GM18867 (cell line): ENCODE measurements at regions not wholly inside any gene's neighbourhood (a gene's known extent, or its start where the extent isn't known, plus 50 kb on each side); places are given as distances from the start of the nearest gene placed in this dataset.
"Not testable (repeated sequence)": the region's sequence is repeated elsewhere in the genome, so short reads cannot be mapped to it uniquely, and the experiment has no call there.

Experiments
- ATAC-seq: cut with Tn5 transposase; IDR thresholded peaks from one replicate; pipeline ENCODE4 v1.9.1; 2021; ENCODE audit warnings: mild to moderate bottlenecking, moderate library complexity; ENCODE audit not compliant: unreplicated experiment

DNA sequence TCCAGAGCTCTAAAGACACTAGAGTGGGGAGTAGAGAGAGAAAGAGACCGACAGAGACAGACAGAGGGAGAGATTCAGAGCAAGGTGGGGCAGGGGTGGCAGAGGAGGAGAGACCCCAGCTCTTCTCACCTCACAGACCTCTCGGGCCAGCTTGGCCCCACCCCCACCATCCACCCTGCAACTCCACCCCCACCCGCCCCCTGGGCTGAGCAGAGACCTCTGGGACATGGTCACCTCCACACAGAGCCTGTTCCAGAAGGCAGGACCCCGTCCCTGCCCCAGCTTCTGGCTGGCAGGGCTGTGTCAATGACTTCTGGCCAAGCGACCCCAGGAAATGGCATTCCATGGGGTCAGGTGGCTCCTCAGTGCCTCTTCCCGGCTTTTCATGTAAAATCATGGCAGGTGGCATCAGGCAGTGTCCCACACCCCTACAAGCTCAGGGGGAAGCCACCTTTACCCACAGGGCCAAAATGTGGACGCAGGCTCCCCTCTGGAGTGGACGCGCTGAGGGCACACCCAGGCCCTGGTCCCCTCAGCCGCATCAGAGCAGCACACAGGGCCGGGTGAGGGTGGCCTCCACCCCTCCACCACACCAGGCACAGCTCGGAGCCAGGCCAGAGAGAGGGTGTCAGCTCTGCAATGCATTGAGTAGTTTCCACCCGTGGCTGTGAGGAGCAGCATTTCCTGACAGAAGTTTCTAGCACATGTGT lies 131.2 kb upstream of the LPCAT1 start:
- ATAC-seq = no peak

DNA sequence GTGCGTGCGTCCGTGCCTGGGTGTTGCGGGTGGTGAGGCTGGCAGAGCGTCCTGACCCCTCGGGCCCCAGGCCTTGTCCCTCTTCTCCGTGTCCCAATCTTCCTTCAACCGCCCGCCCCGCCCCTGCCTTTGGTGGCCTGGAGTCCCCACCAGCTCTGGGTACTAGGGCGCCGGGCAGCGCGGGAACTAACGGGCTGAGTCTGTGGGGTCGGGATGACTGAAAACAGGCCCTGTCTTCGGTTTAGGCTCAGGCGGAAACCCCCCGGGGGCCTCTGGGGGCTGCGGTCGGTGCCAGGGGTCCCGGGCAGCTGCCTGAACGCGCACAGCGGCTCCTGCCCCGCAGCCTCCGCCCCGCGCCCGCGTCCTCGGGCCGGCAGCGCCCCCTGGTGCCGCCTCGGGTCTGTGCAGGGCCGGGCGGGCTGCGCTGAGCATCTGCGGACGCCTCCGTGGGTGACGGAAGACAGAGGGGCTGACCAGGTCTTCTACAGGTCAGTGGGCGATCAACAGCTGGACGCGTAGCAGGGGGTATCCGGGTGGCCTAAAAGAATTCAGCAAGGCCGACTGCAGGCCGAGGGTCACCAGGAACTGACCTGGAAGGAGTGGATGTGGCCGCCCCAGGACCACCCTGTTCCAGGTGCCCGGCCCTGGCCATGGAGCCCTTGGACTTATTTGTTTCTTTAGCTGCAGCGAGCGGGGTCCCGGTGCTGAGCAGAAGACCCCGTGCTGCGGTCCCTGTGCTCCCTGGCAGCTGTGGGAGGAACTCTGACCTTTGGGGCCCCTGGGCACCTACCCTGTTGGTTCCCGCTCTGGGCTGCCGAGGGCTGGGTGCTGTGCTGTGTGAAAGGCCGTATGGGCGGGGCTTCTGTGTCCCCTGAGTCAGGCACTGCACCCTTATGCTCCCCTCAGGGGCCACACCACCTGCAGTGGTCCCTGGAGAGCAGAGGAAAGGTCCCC lies 130.2 kb upstream of the LPCAT1 start:
- ATAC-seq = peak; percentile 78

DNA sequence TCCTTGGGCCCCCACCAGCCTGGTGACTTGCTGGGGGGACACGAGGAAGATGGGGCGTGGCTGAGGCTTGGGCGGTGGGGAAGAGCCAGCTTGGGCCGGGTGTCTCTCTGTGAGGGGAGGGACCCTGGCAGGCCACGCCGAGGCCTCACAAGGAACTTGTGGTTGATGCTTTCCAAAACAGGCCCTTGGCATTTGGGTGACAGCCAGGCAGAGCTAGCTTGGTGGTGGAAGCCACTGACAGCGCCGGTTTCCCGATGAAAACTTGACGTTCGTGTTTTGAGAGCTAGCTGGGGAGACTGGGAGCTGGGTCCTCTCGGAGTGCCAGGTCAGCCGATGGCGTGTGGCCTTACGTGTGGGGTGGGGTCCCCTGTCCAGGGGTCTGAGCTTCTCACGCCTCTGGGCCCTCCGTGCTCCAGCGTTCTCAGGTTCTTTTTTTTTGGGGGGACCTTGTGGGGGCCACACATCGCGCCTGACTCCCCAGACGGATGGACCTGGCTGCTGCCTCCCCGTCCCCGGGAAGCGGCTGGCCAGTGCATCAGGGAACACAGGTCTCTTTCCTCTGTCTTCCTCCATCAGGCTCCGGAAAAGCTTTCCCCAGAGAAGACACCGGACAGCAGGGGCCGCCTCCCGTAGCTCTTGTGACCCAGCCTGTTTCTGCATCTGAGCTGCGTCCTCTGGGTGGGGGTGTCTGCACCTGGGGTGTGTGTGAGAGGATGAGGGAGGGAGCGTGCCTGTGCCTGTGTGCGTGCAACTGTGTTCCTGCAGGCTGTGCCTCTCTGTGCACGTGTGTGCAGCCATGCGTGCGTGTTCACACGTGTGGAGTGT lies 129.3 kb upstream of the LPCAT1 start:
- ATAC-seq = no peak

DNA sequence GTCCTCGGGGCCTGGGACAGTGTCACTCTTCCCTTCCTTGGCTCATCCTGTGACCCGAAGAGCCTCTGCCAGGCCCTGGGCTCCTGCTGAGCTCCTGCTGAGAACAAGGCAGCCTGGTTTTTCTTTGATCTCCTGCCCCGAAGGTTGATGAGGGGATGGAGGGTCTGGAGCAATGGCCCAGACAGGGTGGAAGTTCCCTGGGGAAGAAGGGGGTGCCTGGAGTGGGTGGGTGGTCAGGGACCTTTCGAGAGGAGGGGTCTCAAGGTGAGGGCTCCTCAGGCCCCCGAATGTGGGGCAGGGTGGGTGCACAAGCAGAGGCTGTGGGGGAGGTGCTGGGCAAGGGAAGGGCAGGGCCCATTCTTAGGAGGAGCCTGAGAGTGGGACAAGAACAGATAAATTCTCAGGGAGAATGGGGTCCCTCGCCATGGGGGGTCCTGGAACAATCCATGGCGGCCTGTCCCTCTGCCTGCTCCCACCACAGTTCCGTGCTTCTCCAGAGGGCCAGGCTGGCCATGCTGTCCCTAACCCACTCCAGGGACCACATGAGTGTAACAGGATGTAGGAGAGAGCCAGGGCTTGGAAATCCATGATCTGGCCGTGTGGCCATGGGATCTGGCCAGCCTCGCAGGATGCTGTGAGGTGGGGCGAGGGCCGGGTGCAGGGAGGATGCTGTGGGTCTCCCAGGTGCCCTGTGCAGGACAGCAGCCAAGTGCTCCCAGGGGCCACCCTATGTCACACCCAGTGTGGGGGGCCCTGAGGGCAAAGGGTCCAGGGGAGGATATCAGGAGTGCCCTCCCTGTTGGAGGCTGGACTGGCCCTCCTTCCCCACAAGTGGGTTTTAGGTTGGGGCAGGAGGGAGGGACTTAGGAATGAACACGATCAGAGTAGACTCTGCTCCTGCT lies 128.5 kb upstream of the LPCAT1 start:
- ATAC-seq = no peak

DNA sequence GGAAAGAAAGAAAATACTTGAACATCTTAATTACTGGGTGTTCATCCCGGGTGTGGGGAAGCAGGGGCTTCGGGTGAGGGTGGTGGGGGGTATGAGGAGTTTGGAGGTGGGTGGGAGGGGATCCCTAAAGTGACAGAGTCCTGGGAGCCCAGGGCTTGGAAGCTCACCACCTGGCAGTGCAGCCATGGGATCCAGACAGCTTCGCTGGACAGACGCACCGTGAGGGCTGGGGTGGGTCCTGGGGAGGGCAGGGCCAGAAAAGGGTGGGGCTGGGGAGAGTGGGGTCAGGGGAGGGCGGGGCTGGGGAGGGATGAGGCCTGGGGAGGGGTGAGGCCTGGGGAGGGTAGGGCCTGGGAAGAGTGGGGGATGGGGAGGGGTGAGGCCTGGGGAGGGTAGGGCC lies 127.5 kb upstream of the LPCAT1 start:
- ATAC-seq = no peak

DNA sequence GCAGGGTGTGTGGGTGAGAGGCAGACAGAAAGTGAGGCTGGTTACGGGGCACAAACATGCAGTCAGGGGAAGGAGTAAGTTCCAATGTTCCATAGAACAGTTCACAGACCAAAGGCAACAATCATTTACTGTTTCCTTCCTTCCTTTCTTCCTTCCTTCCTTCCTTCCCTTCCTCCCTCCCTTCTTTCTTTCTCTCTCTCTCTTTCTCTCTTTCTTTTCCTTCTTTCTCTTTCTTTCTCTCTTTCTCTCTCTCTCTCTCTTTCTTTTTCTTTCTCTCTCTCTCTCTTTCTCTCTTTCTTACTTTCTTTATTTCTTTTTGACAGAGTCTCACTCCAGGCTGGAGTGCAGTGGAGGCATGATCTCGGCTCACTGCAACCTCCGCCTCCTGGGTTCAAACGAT lies 125.8 kb upstream of the LPCAT1 start:
- no peak for ATAC-seq

DNA sequence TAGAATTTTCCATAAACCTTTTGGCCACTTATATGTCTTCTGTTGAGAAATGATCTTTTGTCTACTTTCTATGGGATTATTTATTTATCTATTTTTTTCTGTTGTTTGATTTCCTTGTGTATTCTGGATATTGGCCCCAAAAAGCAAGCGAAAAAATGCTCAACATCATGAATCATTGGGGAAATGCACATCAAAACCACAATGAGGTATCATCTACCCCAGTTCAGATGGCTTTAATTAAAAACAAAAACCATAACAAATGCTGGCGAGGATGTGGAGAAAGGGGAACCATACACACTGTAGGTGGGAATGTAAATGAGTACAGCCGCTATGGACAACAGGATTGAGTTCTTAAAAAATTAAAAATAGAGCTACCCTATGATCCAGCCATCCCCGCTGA lies 125.0 kb upstream of the LPCAT1 start:
- ATAC-seq = no peak

DNA sequence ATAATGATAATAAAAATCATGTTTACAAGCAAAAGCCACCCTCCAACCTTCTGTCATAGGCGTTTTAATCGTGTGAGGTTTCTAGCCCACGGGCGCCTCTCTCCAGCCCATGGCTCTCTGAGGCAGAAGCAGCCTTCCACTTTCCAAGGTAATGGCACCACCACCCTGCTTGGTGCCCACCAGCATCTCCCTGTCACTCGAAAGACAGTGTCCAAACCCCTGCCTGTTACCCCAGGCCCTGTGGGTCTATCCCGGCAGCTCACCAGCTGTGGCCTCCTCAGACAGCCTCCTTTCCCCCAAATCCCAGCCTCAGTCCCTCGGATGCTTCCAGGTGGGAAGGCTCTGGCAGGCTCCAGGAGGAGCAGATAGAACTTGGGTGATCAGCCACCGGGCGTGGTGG lies 123.8 kb upstream of the LPCAT1 start:
- ATAC-seq = no peak

DNA sequence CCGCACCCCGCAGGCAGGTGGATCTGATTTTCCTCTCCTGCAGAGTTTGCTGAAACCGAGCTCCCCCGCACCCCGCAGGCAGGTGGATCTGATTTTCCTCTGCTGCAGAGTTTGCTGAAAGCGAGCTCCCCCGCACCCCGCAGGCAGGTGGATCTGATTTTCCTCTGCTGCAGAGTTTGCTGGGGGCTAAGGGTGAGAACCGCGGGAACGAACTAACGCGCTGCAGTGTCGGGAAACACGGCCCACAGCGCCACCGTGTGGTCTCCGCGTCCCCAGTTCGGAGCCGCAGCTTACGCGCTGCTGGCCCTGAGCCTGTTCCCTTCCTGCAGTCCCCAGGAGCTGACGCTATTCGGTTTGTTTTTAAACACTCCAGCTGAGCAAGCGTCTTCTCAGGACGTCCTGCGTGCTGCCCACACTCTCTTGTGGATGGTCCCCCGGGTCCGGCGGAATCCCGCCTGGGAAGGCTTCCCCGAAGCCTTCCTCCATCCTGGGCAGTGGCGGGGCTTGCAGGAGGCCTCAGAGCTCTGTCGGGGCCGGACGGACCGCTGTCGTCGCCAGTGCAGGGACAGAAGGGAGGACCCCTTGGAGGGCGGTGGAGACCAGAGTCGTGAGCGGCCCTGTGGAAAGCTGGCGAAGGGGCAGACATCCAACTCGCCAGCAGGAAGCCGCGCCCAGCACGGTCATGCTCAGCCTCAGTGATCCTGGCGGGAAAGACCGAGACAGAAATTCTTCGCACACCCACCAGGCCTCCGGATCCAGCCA lies 121.2 kb upstream of the LPCAT1 start:
- peak; percentile 77 for ATAC-seq

DNA sequence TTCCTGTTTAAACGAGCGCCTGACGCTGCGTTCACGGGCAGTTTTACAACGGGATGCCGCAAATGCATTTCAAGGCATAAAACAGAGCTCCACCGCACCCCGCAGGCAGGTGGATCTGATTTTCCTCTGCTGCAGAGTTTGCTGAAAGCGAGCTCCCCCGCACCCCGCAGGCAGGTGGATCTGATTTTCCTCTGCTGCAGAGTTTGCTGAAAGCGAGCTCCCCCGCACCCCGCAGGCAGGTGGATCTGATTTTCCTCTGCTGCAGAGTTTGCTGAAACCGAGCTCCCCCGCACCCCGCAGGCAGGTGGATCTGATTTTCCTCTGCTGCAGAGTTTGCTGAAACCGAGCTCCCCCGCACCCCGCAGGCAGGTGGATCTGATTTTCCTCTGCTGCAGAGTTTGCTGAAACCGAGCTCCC lies 120.6 kb upstream of the LPCAT1 start:
- not testable (repeated sequence) for ATAC-seq

DNA sequence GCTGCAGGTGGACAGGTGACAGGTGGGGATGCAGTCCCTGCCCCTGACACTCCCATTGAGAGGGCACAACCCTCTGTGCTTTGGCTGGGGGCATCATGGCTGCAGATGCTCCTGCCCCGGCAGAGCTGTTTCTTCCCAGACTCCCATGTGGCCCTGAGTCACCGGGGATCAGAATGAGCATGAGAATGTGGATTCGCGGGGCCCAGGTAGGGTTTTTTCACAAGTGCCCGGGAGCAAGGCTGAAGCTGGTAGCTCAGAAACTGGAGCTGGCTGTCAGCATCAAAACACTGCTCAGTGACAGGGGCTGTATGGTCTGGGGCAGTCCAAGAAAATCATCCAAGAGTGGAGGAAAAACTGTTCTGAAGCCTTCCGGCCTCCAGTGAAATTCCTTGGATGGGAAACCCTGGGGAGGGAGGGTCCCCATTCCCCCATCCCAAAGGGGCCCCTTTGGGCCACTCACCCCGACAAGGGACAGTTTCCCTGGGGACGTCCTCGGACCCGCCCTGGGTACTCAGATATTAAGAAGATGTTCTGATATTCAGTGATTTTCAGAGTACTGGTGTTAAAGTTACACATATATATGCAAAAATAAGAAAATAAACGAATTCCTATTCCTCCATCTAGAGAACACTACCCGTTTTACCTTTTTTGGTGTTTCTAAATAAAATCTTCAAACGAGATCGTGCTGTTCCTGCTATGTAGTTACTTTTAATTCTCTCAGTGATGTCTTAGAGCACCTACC lies 120.1 kb upstream of the LPCAT1 start:
- ATAC-seq = no peak

DNA sequence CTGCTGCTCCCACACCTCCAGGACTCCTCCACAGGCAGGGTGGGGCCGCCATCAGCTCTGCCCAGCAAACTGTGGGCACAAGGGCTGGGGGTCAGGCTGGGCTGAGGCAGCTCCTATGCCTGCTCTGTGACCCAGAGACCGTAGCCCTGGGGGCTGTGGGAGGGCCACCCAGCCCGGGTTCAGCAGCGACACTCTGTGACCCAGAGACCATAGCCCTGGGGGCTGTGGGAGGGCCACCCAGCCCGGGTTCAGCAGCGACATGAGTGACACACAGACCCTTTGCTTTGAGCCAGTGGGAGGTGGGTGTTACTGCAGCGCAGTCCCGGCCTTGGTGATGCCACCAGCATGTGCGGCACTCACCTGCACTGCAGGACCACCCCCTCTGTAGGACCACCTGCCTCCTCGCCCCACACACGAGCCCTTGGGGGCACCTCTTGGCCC lies 118.9 kb upstream of the LPCAT1 start:
- ATAC-seq = no peak

DNA sequence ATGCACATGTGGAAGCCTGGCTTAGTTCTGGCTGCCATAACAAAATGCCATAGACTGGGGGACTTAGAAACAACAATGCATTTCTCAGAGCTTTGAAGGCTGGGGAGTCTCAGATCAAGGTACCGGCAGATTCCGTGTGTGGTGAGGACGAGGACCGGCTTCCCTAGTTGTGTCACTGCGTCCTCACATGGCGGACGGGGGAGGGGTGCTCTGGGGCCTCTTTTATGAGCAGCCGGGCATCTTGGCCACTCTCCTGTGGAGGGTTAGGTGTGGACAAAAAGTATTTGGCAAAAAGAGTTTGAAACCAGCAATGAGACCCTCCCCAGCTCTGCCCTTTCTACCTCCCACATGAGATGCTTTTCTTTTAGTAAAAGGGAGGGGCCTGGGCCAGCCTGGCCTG lies 118.5 kb upstream of the LPCAT1 start:
- ATAC-seq = no peak

DNA sequence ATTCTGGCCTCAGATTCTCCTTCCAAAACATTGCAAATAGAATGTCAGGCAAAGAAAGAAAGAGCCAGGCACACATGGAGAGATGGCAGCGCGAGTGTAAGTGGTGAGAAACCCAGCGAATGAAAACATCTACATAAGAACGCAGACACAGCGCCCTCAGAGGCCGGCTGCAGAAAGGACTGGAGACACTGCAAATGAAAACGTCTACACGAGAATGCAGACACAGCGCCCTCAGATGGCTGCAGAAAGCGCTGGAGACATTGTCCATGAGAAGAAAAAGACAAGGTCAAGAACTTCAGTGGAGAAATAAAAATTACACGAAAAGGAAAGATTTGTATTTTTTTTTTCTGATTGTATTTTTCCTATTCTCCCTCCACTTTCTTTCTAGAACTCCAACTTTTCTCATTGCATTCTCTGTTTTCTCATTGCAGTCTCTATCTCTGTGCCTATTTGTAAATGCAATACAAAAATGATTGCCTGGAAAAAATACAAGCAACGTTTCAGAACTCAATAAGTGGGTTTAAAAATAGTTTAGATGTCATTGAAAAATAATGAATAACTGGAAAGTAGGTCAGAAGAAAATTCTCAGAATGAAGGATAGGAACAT lies 117.9 kb upstream of the LPCAT1 start:
- peak; percentile 75 for ATAC-seq

DNA sequence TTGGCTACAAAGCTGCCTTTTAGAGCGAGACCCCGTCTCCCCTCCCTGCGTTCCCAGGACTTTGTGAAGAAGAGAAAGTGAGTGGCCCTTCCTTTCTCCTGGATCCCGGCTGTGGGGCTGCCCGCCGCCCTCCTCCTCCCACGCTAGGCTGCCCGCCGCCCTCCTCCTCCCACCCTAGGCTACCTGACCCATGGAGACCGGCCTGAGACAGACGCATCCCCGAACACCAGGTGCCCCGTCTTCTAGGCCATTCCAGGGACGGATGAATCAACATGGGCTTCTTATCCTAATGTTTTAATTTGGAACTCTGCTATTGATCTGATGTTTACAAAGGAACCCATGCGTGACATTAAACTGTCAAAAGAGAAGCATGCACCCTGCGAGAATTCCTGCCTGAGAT lies 117.3 kb upstream of the LPCAT1 start:
- ATAC-seq = no peak

DNA sequence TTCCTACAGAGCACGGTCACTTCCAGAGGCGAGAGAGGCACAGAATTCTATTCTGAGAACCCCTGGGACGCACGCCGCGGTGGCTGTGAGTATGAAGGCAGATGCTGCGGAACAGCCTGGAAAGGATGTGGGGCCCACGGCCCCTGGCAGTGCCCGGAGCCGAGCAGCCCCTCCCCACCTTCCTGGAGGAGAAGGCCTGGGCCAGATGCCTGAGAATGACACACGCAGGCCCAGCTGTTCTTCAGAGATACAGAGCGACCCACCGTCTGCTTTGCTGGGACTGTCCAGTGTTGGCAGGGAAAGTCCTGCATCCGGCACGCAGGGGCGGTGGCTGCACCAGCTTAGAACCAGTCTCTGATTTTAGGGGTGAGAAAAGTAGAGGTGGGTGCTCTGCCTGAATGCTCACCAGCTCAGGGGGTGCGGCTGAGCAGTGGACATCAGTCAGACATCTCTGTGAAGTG lies 116.7 kb upstream of the LPCAT1 start:
- no peak for ATAC-seq

DNA sequence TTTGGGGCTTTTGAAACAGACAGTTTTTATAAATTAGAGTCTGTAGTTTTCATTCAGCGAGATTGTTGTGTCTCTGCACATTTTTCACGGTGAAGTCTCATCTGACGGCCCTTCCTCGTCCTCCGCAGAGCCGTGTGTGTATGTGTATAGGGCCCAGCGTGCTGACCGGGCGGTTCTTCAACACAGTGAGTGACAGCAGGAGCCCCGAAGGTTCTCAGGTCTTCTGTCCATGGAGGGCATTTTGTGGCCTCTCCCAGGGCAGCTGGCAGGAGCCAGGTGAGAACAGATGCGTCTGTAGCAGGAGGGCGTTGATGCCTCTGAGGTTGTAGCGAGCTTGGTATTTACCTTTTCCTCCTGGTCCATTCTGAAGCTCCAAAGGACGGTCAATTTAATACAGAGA lies 116.0 kb upstream of the LPCAT1 start:
- ATAC-seq = no peak

DNA sequence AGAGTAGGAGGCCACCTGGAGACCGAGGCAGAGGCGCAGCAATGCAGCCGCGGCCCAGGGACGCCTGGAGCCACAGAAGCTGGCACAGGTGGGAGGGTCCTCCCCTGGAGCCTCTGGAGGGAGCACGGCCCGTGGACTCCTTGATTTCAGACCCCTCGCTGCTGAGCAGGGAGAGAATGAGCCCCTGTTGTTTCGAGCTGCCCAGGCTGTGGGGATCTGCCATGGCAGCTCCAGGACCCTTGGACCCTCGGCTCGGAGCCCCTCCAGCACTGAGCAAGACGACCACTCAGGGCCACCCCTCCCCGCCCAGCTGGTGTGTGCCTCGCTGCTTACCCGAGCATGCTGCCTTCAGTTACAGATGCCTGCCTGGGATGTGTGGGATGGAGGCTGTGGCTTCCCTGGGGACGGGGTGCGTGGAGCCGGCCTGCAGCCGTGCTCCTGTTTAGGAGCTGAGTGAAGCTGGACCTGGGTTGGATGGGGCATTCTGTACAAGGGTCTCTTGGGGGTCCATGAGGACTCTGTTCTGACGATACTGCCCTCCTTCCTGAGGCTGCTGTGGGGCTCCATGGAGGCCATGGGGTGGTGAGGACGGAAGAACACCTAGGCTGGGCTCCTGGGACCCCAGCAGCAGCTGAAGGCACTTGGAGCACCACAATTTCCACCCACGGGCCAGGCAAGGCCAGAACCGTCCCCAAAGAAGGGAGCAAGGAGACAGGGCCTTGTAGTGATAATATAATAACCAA lies 115.1 kb upstream of the LPCAT1 start:
- ATAC-seq = no peak
